Activated T-cell treated with anti-CD3 and anti-CD28 coated beads, Interleukin-2, amount 50 U/mL, for 4 hours (primary cell): ENCODE measurements at regions not wholly inside any gene's neighbourhood (a gene's known extent, or its start where the extent isn't known, plus 50 kb on each side); places are given as distances from the start of the nearest gene placed in this dataset.

Experiments
- ATAC-seq, 2 donors: fragments of 200-7000 bp; cut with Tn5 transposase; one replicate each; pipeline ENCODE4 v1.10.0; 2021
- DNase-seq: peaks from one replicate; pipeline ENCODE4 v3.0.0-alpha.2; 2020
- H3K27me3 Mint-ChIP-seq: one replicate; pipeline ENCODE4 v1.8.0; 2021; ENCODE audit warnings: low read depth, mixed read lengths
- H3K36me3 Mint-ChIP-seq: one replicate; pipeline ENCODE4 v1.8.0; 2022; ENCODE audit warnings: mixed read lengths; ENCODE audit not compliant: insufficient read depth
- H3K4me1 Mint-ChIP-seq: one replicate; pipeline ENCODE4 v1.8.0; 2021; ENCODE audit warnings: low read depth, mixed read lengths
- H3K4me3 Mint-ChIP-seq: one replicate; pipeline ENCODE4 v1.8.0; 2021; ENCODE audit warnings: mild to moderate bottlenecking, moderate library complexity, mixed read lengths
- H3K9me3 Mint-ChIP-seq: one replicate; pipeline ENCODE4 v1.8.0; 2021; ENCODE audit warnings: mixed read lengths

- H3K4me1 Mint-ChIP-seq: no peaks in the 10 kb centered on the region
- no peak for DNase-seq
- no peak for ATAC-seq
- no peak overlapping the region for H3K4me3 Mint-ChIP-seq
- H3K9me3 Mint-ChIP-seq: peaks cover 1% of the 10 kb centered on the region
- no peaks in the 10 kb centered on the region for H3K36me3 Mint-ChIP-seq
- peaks cover 3% of the 10 kb centered on the region for H3K27me3 Mint-ChIP-seq
Measured at GRCh38 chr16:86207350-86207749, 303.0 kb upstream of the FOXF1 start.

GRCh38 chr16:86209202-86209601 lies 301.1 kb upstream of the FOXF1 start:
- Mint-ChIP-seq H3K4me1 (peaks cover 5% of the 10 kb centered on the region), H3K9me3 (peaks cover 8% of the 10 kb centered on the region), H3K4me3 (no peak overlapping the region), H3K36me3 (no peaks in the 10 kb centered on the region), H3K27me3 (no peaks in the 10 kb centered on the region)
- no peak for DNase-seq
- ATAC-seq: no peak

- Mint-ChIP-seq H3K4me3 (no peak overlapping the region), H3K27me3 (no peaks in the 10 kb centered on the region), H3K9me3 (peaks cover 8% of the 10 kb centered on the region), H3K4me1 (peaks cover 5% of the 10 kb centered on the region), H3K36me3 (no peaks in the 10 kb centered on the region)
- ATAC-seq (no peak), DNase-seq (no peak)
Measured at GRCh38 chr16:86210403-86211193, 299.7 kb upstream of the FOXF1 start.

- Mint-ChIP-seq H3K4me1 (peaks cover 5% of the 10 kb centered on the region), H3K9me3 (peaks cover 8% of the 10 kb centered on the region), H3K36me3 (no peaks in the 10 kb centered on the region), H3K4me3 (no peak overlapping the region), H3K27me3 (no peaks in the 10 kb centered on the region)
- no peak for DNase-seq
- no peak for ATAC-seq
Measured at GRCh38 chr16:86211265-86211664, 299.1 kb upstream of the FOXF1 start.

DNA sequence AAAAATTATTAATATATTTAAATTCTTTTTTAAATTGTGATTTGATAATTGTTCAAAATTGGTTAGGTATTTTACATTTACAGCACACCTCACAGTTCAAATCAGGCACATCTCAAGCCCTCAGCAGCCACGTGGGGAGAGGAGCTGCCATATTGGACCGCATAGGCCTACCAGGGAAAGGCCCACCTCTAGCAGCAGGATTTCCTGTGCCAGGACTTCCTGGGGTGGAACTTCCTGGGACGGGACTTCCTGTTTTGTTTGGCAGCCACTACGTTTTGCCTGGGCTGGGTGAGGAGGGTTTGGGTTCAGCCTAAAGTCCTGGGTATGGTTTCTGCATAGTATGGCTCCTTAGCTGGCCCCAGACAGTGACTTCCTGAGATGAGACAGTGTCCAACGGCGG lies 298.5 kb upstream of the FOXF1 start:
- peaks cover 8% of the 10 kb centered on the region for H3K9me3 Mint-ChIP-seq

GRCh38 chr16:86212706-86213436 lies 297.5 kb upstream of the FOXF1 start:
- DNase-seq (no peak), ATAC-seq (no peak)
- peaks cover 8% of the 10 kb centered on the region for H3K9me3 Mint-ChIP-seq
- H3K4me1 Mint-ChIP-seq: peaks cover 5% of the 10 kb centered on the region
- peaks cover 3% of the 10 kb centered on the region for H3K27me3 Mint-ChIP-seq
- H3K36me3 Mint-ChIP-seq: no peaks in the 10 kb centered on the region
- H3K4me3 Mint-ChIP-seq: no peak overlapping the region

More for the DNA sequence above, 298.5 kb upstream of the FOXF1 start:
- ATAC-seq: peak in 1 of 2 donors; percentile 34
- Mint-ChIP-seq H3K27me3 (no peaks in the 10 kb centered on the region), H3K36me3 (no peaks in the 10 kb centered on the region), H3K4me1 (peaks cover 5% of the 10 kb centered on the region), H3K4me3 (no peak overlapping the region)
- DNase-seq: no peak

- peaks cover 5% of the 10 kb centered on the region for H3K4me1 Mint-ChIP-seq
- H3K27me3 Mint-ChIP-seq: peaks cover 5% of the 10 kb centered on the region
- no peak overlapping the region for H3K4me3 Mint-ChIP-seq
- no peaks in the 10 kb centered on the region for H3K36me3 Mint-ChIP-seq
- DNase-seq: no peak
- no peak for ATAC-seq
- H3K9me3 Mint-ChIP-seq: peaks cover 8% of the 10 kb centered on the region
Measured at GRCh38 chr16:86213437-86214205, 296.7 kb upstream of the FOXF1 start.

GRCh38 chr16:86214326-86215232 lies 295.7 kb upstream of the FOXF1 start:
- Mint-ChIP-seq H3K9me3 (peaks cover 8% of the 10 kb centered on the region), H3K27me3 (peaks cover 5% of the 10 kb centered on the region), H3K4me3 (no peak overlapping the region), H3K4me1 (peaks cover 5% of the 10 kb centered on the region), H3K36me3 (no peaks in the 10 kb centered on the region)
- ATAC-seq (no peak), DNase-seq (no peak)

DNA sequence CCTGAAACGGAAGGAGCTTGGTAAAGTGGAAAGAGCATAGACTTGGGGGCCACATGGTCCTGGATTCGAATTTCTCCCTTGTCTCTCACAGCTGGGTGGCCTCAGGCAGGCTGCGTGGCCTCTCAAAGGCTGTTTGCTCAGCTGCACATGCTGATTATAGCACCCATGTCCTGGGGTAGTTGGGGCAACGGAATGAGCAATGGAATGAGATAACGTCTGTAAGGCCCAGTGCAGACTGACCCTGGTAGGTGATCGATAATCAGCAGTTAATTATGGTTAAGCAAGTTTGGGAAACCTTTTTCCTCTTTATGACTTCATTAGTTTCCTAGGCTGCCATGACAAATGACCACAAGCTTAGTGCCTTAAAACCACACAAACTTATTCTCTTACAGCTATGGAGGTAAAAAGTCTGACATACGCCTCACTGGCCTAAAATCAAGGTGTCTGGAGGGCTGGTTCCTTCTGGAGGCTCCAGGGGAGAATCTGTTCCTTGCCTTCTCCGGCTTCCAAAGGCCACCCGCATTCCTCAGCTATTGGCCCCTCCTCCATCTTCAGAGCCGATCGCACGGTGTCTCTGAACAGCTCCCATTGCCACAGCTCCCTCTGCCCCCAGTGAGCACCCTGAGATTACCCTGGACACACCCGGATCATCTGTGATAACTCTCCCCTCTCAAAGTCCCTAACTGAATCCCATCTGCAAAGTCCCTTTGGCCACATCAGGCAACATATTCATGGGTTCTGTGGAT lies 294.9 kb upstream of the FOXF1 start:
- H3K9me3 Mint-ChIP-seq: peaks cover 8% of the 10 kb centered on the region
- peaks cover 8% of the 10 kb centered on the region for H3K27me3 Mint-ChIP-seq
- no peak for ATAC-seq

GRCh38 chr16:86215979-86216585 lies 294.2 kb upstream of the FOXF1 start:
- DNase-seq (no peak), ATAC-seq (no peak)
- H3K4me1 Mint-ChIP-seq: peaks cover 5% of the 10 kb centered on the region
- no peaks in the 10 kb centered on the region for H3K36me3 Mint-ChIP-seq
- H3K27me3 Mint-ChIP-seq: peaks cover 12% of the 10 kb centered on the region
- peaks cover 8% of the 10 kb centered on the region for H3K9me3 Mint-ChIP-seq
- H3K4me3 Mint-ChIP-seq: no peak overlapping the region

More for the DNA sequence above, 294.9 kb upstream of the FOXF1 start:
- Mint-ChIP-seq H3K4me3 (no peak overlapping the region), H3K4me1 (peaks cover 5% of the 10 kb centered on the region), H3K36me3 (no peaks in the 10 kb centered on the region)
- DNase-seq: no peak

- no peak for DNase-seq
- H3K27me3 Mint-ChIP-seq: peaks cover 12% of the 10 kb centered on the region
- no peak overlapping the region for H3K4me3 Mint-ChIP-seq
- no peaks in the 10 kb centered on the region for H3K36me3 Mint-ChIP-seq
- ATAC-seq: no peak
- H3K4me1 Mint-ChIP-seq: peaks cover 5% of the 10 kb centered on the region
- H3K9me3 Mint-ChIP-seq: peaks cover 8% of the 10 kb centered on the region
Measured at GRCh38 chr16:86216591-86216990, 293.7 kb upstream of the FOXF1 start.

DNA sequence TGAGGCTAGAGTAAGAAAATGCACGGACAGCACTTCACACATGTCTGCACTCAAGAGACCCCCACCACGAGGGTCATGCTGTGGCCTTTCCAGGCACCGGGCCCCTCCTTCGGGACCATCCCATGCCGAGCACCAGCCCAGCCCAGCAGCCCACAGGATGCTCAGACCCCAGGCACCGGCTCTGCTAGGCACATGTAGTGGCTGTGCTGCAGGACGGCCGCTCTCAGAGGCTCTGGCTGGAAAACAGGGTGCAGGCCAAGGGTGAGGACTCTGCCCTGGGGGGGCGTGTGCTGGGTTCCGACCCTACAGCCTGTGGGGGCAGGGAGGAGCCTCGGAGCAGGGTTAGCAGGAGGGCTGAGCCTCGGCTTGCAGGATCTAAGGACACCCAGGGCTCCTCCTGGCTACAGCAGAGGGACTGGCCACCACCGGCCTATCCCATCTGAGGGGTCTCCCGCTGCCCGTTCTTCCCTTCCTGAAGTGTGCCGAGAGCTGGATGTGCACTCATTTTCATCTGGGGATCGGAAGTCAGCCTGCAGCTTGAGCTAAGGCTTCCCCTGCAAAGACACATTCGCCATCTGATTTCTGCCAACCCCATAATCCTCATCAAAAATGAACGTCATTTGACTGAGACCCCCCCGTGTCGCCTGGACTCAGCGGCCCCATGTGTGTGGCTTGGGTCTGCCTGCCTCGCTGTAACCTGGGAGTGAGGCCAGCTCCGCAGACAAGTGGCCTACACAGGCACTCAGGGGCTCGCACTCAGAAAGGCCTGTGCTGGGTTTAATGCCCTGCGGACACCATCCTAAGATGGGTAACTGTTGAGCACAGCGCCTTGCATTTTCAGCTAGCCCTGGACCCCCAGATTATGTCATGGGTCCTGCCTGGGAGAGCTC lies 293.1 kb upstream of the FOXF1 start:
- DNase-seq (no peak), ATAC-seq (no peak)
- H3K36me3 Mint-ChIP-seq: no peaks in the 10 kb centered on the region
- H3K9me3 Mint-ChIP-seq: peaks cover 8% of the 10 kb centered on the region
- H3K4me1 Mint-ChIP-seq: peaks cover 5% of the 10 kb centered on the region
- H3K27me3 Mint-ChIP-seq: peaks cover 14% of the 10 kb centered on the region
- no peak overlapping the region for H3K4me3 Mint-ChIP-seq
